ENCODE measurements at regions not wholly inside any gene's neighbourhood (a gene's known extent, or its start where the extent isn't known, plus 50 kb on each side); places are given as distances from the start of the nearest gene placed in this dataset.

DNA sequence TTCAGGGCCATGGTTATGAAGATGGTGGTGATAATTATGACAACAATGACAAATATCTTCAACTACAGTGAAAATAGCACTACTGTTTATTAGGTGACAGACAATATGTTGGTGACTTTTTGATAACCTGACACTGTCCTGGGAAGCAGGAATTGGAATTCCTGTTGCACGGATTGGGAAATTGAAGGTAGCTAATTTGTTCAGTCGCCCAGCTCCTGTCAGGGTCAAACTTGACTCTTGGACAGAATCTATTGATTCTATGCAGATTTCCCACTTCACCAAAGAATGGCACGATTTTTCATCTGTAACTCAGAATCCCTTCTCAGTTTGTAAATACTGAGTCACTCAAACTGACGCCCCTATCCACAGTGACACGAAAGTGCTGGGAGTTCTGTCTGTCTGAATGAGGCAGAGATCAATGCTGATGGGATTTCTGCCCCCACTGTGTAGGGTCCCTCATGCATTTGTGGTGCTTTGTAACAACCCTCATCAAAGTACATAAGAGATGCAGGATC lies 779.5 kb upstream of the ID2 start:
- no peak for DNase-seq
- H3K4me3 Mint-ChIP-seq, result no peak overlapping the region
- H3K27ac Mint-ChIP-seq, result no peak overlapping the region
- H3K4me1 Mint-ChIP-seq (ENCODE audit: low read depth), result peaks cover 14% of the 10 kb centered on the region
- no peaks in the 10 kb centered on the region for H3K9me3 Mint-ChIP-seq
- no peaks in the 10 kb centered on the region for H3K36me3 Mint-ChIP-seq (ENCODE audit: low read depth)
- no peaks in the 10 kb centered on the region for H3K27me3 Mint-ChIP-seq

DNA sequence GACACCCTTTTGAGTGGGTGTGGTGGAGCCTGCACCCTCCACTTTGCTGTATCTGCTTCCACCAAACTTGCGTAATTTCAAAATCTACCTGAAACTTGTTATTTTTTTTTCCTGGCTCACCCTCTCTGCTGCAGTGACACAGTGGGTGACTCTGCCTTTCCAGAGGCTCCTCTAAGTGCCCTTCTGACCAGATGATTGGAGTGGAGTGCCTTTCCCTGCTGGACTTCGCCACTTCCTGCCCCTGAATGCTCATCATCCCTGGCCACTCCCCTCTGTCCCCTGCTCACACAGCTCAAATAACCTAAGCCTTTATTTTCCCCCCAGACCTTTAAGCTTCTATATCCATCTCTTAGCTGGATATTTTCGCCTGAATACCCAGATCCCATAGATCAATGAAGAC lies 777.5 kb upstream of the ID2 start:
- peaks cover 10% of the 10 kb centered on the region for H3K4me1 Mint-ChIP-seq (ENCODE audit: low read depth)
- no peak overlapping the region for H3K27ac Mint-ChIP-seq
- no peaks in the 10 kb centered on the region for H3K27me3 Mint-ChIP-seq
- no peak for DNase-seq
- H3K4me3 Mint-ChIP-seq, result no peak overlapping the region
- H3K36me3 Mint-ChIP-seq (ENCODE audit: low read depth), result no peaks in the 10 kb centered on the region
- no peaks in the 10 kb centered on the region for H3K9me3 Mint-ChIP-seq

DNA sequence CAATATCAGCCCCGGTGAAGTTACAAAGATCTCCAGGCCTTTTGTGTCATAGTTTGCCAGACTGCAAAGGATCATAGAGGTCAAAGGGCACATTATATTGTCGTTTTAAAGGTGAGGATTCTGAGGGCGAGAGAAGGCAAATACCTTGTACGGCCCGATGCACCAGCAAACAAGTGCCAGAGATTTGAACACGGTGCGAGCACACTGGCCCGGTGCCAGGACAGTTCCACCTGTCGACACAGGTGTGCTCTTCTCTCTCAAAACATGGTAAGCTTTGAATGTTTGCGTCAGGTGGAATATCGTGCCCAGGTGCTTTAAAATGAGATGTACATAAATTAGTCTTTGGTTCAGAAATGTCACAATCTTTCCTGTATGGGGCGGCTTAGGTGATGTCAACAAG lies 776.1 kb upstream of the ID2 start:
- no peaks in the 10 kb centered on the region for H3K9me3 Mint-ChIP-seq
- H3K4me3 Mint-ChIP-seq, result no peak overlapping the region
- no peaks in the 10 kb centered on the region for H3K27me3 Mint-ChIP-seq
- DNase-seq, result no peak
- H3K27ac Mint-ChIP-seq, result no peak overlapping the region
- H3K4me1 Mint-ChIP-seq (ENCODE audit: low read depth), result no peaks in the 10 kb centered on the region
- no peaks in the 10 kb centered on the region for H3K36me3 Mint-ChIP-seq (ENCODE audit: low read depth)

DNA sequence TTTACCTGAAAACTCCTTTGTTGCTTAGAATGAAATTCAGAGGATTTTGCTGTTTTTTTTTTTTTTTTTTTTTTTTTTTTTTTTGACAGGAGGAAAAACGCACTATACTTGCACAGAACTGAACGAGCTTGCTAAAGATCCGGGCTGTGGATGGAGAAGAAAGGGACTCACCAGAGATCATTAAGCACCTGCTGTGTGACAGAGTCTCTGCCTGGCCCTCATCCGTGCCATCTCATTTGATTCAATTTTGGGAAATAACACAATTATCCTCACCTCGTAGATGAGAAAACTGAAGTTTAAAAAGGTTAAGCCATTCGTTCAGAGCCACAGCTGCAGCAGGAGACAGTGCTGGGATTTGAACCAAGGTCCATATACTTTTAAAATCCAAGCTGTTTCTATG lies 775.4 kb upstream of the ID2 start:
- no peaks in the 10 kb centered on the region for H3K27me3 Mint-ChIP-seq
- no peak overlapping the region for H3K27ac Mint-ChIP-seq
- no peak overlapping the region for H3K4me3 Mint-ChIP-seq
- DNase-seq, result no peak
- no peaks in the 10 kb centered on the region for H3K9me3 Mint-ChIP-seq
- no peaks in the 10 kb centered on the region for H3K4me1 Mint-ChIP-seq (ENCODE audit: low read depth)
- H3K36me3 Mint-ChIP-seq (ENCODE audit: low read depth), result no peaks in the 10 kb centered on the region

DNA sequence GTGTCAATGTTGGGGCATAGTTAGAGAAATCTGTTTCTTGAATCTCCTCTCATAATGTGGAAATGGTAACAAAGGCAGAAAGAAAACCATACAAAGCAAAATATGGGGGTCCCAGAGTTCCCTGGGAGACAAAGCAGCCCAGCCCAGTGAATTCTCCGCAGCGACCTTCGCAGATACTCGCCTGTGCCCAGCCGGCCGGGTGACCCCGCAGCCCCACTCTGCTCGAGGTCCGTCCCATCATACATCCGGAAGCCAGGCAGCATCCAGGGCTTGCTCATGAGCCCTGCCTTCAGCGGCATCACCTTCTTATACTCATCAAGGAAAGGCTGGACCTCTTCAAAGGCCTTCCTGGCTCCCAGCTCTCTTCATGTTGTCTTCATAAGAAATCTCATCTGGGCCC lies 774.8 kb upstream of the ID2 start:
- Mint-ChIP-seq H3K4me1 (ENCODE audit: low read depth) (no peaks in the 10 kb centered on the region), H3K27ac (no peak overlapping the region), H3K36me3 (ENCODE audit: low read depth) (no peaks in the 10 kb centered on the region), H3K27me3 (no peaks in the 10 kb centered on the region), H3K9me3 (no peaks in the 10 kb centered on the region), H3K4me3 (no peak overlapping the region)
- no peak for DNase-seq

DNA sequence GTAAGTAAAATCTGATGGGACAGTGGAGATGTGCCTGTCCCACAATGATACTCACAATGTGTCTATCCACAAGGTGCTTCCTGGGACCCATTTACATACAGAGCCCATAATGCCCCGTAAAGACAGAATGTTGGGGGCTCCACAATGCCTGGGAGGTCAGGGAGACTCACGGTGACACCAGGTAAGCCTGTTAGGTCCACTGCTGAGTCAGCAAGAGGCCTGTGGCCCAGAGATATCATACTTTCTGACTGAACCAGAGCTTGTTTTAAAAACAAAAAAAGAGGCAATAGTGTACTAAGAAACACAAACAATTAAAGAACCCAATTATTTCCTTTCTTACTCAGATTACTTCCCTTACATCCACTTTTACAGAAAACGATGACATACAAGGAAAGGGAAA lies 771.1 kb upstream of the ID2 start:
- no peaks in the 10 kb centered on the region for H3K9me3 Mint-ChIP-seq
- DNase-seq, result no peak
- no peaks in the 10 kb centered on the region for H3K4me1 Mint-ChIP-seq (ENCODE audit: low read depth)
- H3K27me3 Mint-ChIP-seq, result no peaks in the 10 kb centered on the region
- H3K27ac Mint-ChIP-seq, result no peak overlapping the region
- H3K36me3 Mint-ChIP-seq (ENCODE audit: low read depth), result no peaks in the 10 kb centered on the region
- no peak overlapping the region for H3K4me3 Mint-ChIP-seq

DNA sequence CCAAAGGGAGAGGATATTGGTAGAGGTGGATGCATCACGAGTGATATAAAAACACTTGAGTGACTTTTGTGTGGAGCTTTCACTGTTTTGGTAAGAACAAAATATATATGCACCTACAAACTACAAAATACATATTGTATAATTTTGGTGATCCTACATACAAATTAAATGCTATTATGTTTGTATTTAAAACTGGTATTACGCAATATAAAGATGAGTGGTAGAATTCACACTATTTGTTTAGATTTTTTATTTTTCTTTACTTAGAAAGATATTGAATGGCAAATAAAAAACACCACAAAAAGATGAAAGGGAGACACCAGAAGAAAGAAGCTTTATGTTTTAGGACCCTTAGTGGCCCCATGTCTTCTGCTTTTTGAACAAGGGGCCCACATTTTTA lies 770.7 kb upstream of the ID2 start:
- H3K36me3 Mint-ChIP-seq (ENCODE audit: low read depth), result no peaks in the 10 kb centered on the region
- DNase-seq, result no peak
- no peaks in the 10 kb centered on the region for H3K4me1 Mint-ChIP-seq (ENCODE audit: low read depth)
- no peak overlapping the region for H3K27ac Mint-ChIP-seq
- no peaks in the 10 kb centered on the region for H3K27me3 Mint-ChIP-seq
- H3K4me3 Mint-ChIP-seq, result no peak overlapping the region
- no peaks in the 10 kb centered on the region for H3K9me3 Mint-ChIP-seq

DNA sequence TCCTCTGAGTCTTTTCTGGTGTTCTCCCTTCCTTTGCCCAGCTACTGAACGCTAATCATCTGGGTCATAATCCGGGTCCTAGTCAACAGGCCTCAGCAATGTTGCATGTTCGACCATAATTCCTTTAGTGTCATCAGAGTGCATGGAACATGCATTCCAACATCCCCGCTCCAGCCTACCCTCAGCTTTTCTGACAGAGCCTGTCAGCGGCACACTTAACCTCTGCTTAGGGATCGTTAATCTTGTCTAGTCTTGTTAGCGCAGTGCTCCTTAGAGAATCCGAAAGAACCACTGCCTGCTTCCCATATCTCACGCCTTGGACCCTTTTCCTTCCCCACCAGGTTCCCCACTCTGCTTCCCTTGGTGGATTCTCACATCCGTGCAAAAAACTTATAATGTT lies 767.9 kb upstream of the ID2 start:
- no peaks in the 10 kb centered on the region for H3K27me3 Mint-ChIP-seq
- H3K9me3 Mint-ChIP-seq, result no peaks in the 10 kb centered on the region
- no peak for DNase-seq
- H3K36me3 Mint-ChIP-seq (ENCODE audit: low read depth), result no peaks in the 10 kb centered on the region
- H3K4me3 Mint-ChIP-seq, result no peak overlapping the region
- no peaks in the 10 kb centered on the region for H3K4me1 Mint-ChIP-seq (ENCODE audit: low read depth)
- no peak overlapping the region for H3K27ac Mint-ChIP-seq

DNA sequence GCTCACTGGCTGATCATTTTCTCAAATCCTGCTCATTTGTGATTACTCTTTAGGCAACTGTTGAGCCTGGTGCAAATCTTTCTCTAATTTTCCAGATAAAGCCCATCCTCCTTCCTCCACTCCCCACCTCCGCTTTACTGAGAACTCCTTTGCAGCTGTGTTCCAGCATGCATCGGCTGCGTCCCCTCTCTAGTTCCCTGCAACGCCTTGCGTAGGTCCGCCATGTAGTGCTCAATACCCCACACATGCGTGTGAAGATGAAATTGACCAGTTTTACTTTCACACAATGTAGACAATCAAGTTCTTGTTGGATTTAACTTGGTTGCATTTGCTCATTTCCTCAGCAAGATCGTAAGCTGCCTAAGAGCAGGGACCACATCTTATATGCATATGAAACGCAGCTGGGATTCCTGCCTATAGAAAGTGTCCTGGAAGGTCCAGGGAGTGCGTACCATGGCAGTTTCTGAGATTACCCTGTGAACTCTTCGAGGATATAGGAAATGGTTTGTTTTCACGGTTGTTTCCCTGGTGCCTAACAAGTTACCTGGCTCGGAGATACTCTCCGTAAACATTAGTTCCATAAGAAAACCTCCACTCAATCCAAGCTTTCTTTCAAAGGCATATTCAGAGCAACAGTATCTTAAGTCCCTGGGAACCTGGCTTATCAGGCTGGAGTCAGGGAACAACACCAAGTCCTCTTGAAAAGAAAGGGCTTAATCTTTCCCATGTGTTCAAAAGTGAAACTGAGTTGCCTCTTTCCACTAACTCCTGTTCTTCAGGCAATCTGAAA lies 766.4 kb upstream of the ID2 start:
- H3K4me1 Mint-ChIP-seq (ENCODE audit: low read depth), result no peaks in the 10 kb centered on the region

DNA sequence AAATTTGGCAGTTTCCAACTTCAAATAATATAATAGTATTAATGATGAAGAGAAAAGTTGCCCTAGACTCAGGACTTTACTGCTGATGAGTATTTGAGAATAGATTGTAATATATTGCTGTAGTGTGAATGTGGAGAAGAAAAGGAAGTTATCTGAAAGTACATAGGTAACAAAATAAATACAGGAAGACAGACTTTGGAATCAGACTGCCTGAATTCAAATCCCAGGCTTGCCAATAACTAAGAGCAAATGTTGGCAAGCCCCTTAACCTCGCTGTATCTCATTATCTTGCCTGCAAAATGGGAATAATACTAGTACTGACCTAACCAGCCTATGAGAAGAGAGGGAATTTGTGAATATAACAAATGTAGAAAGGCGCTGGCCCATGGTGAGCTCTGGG lies 765.2 kb upstream of the ID2 start:
- no peak overlapping the region for H3K4me3 Mint-ChIP-seq
- H3K9me3 Mint-ChIP-seq, result no peaks in the 10 kb centered on the region
- H3K27ac Mint-ChIP-seq, result no peak overlapping the region
- H3K36me3 Mint-ChIP-seq (ENCODE audit: low read depth), result no peaks in the 10 kb centered on the region
- no peaks in the 10 kb centered on the region for H3K27me3 Mint-ChIP-seq
- DNase-seq, result no peak
- no peaks in the 10 kb centered on the region for H3K4me1 Mint-ChIP-seq (ENCODE audit: low read depth)

More for the DNA sequence above, 766.4 kb upstream of the ID2 start:
- no peaks in the 10 kb centered on the region for H3K36me3 Mint-ChIP-seq (ENCODE audit: low read depth)
- no peak for DNase-seq
- H3K4me3 Mint-ChIP-seq, result no peak overlapping the region
- H3K27ac Mint-ChIP-seq, result no peak overlapping the region
- no peaks in the 10 kb centered on the region for H3K9me3 Mint-ChIP-seq
- no peaks in the 10 kb centered on the region for H3K27me3 Mint-ChIP-seq

DNA sequence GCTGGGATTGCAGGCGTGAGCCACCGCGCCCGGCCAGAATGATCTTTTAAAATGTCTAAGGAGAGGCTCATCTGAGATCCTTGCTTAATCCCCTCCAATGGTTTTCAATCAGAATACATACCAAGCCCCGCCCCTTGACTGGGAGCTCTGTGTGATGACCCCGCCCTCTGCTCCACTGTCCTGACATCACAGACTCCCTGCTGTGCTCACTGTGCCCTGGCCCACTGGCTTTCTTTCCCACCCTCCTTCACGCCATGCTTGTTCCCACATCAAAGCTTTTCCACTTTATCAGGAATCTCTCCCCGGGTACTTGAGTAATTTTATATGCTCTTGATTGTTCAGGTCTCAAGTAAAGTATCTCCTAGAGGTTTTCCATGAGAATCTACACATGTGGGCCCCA lies 762.3 kb upstream of the ID2 start:
- H3K36me3 Mint-ChIP-seq (ENCODE audit: low read depth), result no peaks in the 10 kb centered on the region
- H3K9me3 Mint-ChIP-seq, result peaks cover 10% of the 10 kb centered on the region
- H3K4me3 Mint-ChIP-seq, result no peak overlapping the region
- no peak for DNase-seq
- peaks cover 6% of the 10 kb centered on the region for H3K4me1 Mint-ChIP-seq (ENCODE audit: low read depth)
- no peaks in the 10 kb centered on the region for H3K27me3 Mint-ChIP-seq
- H3K27ac Mint-ChIP-seq, result no peak overlapping the region

DNA sequence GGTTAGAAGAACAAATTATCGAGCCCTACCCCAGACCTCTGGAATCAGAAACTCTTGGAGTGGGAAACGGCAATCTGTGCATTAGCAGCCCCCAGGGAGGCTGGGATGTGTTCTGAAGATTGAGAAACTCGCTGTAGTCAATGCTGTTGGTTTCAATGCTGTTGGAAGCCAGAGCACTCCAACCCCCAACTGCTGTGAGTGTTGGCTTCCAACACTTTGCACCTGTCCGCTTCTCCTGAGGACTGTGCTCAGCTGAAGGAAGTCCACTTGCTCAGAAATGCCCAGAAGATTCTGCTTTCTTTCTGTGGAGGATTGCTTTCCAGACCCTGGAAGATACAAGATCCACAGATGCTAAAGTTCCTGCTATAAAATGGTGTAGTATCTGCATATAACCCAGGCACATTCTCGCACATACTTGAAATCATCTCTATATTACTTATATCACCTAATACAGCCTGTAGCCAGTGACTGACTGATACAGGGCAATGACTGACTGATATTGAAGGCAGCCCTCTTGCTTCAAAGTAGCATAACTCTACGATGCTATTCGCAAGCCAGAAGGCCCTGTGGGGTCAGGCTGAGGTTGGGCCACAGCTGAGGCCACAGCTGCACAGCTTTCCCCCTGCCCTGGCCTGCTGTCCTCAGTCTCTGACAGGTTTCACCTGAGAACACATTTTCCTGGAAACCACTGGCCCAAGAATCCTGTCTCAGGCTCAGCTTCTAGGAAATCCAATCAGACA lies 757.7 kb upstream of the ID2 start:
- peaks cover 13% of the 10 kb centered on the region for H3K9me3 Mint-ChIP-seq
- no peak overlapping the region for H3K4me3 Mint-ChIP-seq
- H3K36me3 Mint-ChIP-seq (ENCODE audit: low read depth), result no peaks in the 10 kb centered on the region
- H3K4me1 Mint-ChIP-seq (ENCODE audit: low read depth), result peaks cover 11% of the 10 kb centered on the region
- H3K27me3 Mint-ChIP-seq, result no peaks in the 10 kb centered on the region
- no peak overlapping the region for H3K27ac Mint-ChIP-seq
- DNase-seq, result no peak

DNA sequence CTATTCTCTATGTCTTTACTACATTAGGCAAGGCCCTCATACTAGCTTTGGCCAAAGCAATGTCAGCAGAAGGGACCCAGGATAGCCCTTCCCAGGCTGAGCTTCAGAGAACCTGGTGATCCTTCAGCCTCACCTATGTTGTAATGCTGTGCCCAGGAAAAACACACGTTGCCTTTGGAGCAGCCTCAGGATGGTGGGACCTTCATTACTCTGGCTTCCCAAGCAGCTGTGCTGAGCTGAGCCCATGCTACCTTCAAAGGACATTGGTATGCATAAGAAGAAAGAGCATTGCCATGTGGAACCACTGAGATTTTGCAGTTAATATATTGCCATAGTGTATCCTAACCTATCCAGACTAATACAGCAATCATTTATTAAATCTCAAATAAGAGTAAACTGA lies 756.4 kb upstream of the ID2 start:
- no peak overlapping the region for H3K4me3 Mint-ChIP-seq
- no peak overlapping the region for H3K27ac Mint-ChIP-seq
- no peaks in the 10 kb centered on the region for H3K27me3 Mint-ChIP-seq
- H3K4me1 Mint-ChIP-seq (ENCODE audit: low read depth), result peaks cover 15% of the 10 kb centered on the region
- H3K36me3 Mint-ChIP-seq (ENCODE audit: low read depth), result no peaks in the 10 kb centered on the region
- DNase-seq, result no peak
- peaks cover 13% of the 10 kb centered on the region for H3K9me3 Mint-ChIP-seq

DNA sequence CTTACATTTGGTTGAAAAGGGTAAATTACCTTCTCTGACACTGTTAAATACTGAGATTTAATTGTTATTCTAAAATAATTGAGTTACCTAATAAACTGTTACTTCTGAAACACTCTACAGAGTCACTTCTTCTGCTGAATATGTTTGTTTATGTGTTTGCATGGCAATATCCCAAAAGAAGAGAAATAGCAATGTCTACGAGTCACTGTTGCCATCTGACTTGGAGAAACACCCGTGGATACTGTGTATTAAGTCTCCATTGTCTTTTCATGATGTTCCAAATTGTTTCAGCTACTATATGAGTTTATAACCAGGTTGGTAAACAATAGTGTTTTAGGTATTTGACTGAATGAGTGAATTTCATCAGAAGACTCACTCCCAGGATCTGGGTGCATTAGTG lies 754.2 kb upstream of the ID2 start:
- no peak for DNase-seq
- H3K9me3 Mint-ChIP-seq, result peaks cover 16% of the 10 kb centered on the region

DNA sequence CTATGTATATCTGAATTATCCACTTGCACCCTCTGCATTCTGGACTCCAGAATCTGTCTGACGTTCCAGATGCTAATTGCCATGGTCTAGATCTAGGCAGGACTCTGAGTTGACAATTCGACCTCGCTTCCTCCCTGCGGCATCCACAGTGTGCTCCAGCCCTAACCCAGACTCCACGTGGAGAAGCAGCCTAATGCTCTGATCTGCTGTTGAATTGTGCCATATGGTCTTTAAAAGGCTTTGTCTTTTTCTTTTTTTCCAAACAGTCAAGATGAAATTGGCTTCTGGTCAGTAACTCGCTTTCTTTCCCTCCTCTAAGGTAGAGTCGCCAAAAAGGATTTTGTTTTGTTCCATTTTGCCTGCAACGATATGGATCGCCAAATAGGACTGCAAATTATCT lies 752.6 kb upstream of the ID2 start:
- Mint-ChIP-seq H3K4me1 (ENCODE audit: low read depth) (peaks cover 39% of the 10 kb centered on the region), H3K36me3 (ENCODE audit: low read depth) (peaks cover 16% of the 10 kb centered on the region), H3K27ac (no peak overlapping the region), H3K27me3 (no peaks in the 10 kb centered on the region), H3K9me3 (peaks cover 10% of the 10 kb centered on the region), H3K4me3 (no peak overlapping the region)
- DNase-seq, result no peak

More for the DNA sequence above, 754.2 kb upstream of the ID2 start:
- peaks cover 37% of the 10 kb centered on the region for H3K4me1 Mint-ChIP-seq (ENCODE audit: low read depth)
- H3K27me3 Mint-ChIP-seq, result no peaks in the 10 kb centered on the region
- H3K36me3 Mint-ChIP-seq (ENCODE audit: low read depth), result peaks cover 16% of the 10 kb centered on the region
- H3K27ac Mint-ChIP-seq, result no peak overlapping the region
- H3K4me3 Mint-ChIP-seq, result no peak overlapping the region

Measured in activated T-cell treated with anti-CD3 and anti-CD28 coated beads, Interleukin-2, amount 50 U/mL, for 24 hours (primary cell).